ENCODE measurements at regions not wholly inside any gene's neighbourhood (a gene's known extent, or its start where the extent isn't known, plus 50 kb on each side); places are given as distances from the start of the nearest gene placed in this dataset.

- no peak for TF ChIP-seq TCF7L2 (IDR thresholded peaks at IDR 0.05; ENCODE audit: borderline replicate concordance, low read depth, low read length)
- TF ChIP-seq CTCF (tag by site-specific recombination; IDR thresholded peaks at IDR 0.05), result no peak
Observed at GRCh38 chr6:901696-902460, 208.9 kb upstream of the EXOC2 start.
